Erythroblast (primary cell): ENCODE measurements at regions not wholly inside any gene's neighbourhood (a gene's known extent, or its start where the extent isn't known, plus 50 kb on each side); places are given as distances from the start of the nearest gene placed in this dataset.

Experiments used
- DNase-seq, 2 experiments: peaks; one replicate each; lab custom pipeline; 2025; lab: John Stamatoyannopoulos, UW
- GATA1 ChIP-seq: IDR thresholded peaks from 2 replicates; pipeline ENCODE4 v1.6.1; 2011; ENCODE audit warnings: low read depth, mild to moderate bottlenecking, control low read depth, low read length, moderate library complexity
- POLR2A ChIP-seq: IDR thresholded peaks from 2 replicates; pipeline ENCODE4 v1.6.1; 2011; ENCODE audit warnings: mild to moderate bottlenecking, low read length

DNA sequence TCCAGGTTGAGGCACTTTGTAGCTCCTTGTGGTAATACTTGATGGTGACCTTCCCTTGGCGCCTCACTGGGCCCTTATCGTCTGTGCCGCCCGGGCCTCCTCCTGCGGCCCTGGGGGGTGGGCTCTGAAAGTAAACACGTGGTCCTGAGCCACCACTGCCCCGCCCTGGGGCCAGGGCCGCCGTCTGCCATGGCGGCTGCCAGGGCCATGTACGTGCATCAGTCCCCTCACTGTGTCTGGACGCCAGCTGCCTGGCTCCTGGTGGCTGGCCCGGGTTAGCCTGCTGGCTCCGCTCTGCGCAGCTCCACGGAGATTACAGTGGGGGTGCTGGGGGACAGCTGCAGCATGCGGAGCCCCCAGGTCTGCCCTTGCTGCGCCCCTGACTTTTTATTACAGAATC lies 81.8 kb upstream of the CENPW start:
- TF ChIP-seq POLR2A (no peak), GATA1 (no peak)
- no peak for DNase-seq

DNA sequence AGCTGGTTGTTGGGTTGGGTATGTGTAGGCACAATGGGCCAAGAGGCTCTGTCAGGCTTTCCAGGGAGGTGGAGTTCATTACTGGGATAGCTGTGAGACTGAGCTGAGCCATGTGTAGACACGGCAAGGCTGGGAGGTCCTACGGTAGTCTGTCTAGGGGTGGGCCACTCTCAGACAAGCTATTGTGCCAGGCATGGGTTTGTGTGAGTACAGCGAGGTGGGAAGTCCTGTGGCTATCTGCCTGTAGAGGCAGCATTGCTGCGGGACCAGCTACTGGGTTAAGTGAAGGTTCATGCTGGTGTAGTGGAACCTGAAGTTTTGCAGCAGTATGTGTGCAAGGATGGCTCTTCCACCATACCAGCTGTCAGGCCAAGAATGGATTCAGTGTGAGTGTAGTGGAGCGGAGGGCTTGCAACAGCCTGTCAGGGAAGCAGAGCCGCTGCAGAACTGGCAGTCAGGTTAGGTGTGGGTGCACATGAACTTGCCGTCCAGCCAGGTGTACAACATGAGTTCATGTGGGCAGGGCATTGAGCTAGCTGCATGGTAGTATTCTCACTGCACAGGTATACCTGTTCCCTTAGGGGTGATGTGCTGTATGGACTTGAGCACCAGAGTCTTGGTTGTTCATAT lies 78.0 kb upstream of the CENPW start:
- TF ChIP-seq GATA1, result no peak
- no peak for TF ChIP-seq POLR2A
- DNase-seq, result no peak

DNA sequence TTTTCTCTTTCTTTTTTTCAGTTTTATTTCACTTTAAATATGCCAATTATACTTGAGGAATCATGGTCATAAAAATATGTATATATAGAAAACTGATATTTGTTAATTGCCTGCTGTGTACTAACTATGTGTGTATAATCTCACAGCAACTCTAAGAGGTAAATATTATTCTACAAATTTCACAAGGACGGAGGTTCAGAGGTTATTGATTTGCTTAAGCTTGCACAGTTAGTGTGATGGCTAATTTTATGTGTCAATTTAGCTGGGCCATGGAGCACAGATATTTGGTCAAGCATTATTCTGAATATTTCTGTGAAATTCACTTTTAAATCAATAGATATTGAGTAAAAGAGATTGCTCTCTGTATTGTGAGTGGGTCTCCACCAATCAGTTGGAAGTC lies 75.7 kb upstream of the CENPW start:
- DNase-seq, result no peak
- TF ChIP-seq POLR2A, result no peak
- TF ChIP-seq GATA1, result no peak

DNA sequence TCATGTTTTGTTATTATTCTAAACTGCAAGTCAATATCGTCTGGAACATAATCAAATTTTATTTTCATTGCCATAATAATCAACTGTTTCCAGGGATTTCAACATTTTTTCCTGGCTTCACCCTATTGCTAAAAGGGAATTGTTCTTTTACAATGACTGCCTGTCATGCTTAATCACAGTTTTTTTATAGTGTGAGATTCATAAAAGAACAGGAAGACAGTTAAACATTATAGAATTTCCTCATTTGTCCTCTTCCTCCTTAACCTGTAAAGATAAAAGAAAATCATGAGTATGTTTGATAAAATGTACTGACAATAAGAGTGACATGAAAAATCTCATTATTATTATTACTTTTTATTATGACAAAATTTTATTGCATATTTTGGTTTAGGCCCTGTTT lies 73.3 kb upstream of the CENPW start:
- TF ChIP-seq POLR2A, result no peak
- no peak for TF ChIP-seq GATA1
- no peak for DNase-seq

DNA sequence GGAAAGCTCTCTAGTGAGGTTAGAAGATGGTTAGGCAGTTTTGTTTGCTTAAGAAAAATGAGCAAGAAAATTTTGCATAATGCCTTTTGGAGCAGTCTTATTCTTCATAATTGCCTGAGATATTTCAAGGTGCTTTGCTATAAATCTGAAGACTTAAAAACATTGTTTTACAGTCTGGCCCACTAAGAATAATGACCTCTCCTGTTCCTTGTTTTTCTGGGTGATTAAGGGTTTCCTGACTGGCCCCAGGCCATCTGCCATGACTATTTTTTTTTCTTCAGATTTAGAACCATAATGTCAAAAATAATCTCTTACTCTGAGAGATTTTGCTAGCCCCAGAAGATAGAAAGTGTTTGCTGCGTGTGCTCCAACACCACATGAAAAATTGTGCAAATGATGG lies 72.3 kb upstream of the CENPW start:
- no peak for TF ChIP-seq POLR2A
- no peak for TF ChIP-seq GATA1
- no peak for DNase-seq

DNA sequence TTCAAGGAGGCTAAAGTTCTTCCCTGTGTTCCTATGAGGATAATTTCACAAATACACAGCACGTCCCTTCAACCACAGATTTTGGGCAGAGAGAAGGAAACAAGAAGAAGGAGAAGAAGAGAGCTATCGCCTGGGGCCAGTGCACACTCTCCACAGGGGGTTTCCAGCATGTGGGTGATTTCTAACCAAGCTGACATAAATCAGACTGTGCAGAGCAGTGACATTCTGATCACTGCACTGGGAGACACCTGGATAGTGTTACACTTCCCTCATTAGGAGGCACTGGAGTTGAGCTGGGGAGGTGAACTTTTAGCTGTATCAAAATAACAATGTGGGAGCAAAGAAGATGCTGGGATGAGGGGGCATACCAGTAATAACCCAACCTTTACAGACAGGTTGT lies 71.8 kb upstream of the CENPW start:
- no peak for DNase-seq
- no peak for TF ChIP-seq POLR2A
- TF ChIP-seq GATA1, result no peak

DNA sequence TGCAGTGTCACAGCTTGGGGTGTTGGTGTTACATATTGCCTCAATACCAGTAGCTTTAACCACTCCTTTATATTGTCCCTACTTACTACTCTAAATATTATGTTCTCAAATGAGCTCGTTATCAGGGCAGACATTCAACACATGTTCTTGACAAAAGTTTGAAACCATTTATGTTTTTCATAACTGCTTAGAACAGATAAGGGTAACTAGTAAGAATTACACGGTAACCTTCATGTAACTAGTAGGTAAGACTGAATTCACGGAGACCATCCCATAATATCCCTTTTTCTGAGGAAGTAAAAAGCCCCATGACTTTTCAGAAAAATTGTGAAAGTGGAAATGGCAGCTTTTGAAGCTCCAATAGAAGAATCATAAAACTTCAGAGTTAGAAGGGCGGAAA lies 59.6 kb upstream of the CENPW start:
- no peak for DNase-seq
- TF ChIP-seq GATA1, result no peak
- TF ChIP-seq POLR2A, result no peak

DNA sequence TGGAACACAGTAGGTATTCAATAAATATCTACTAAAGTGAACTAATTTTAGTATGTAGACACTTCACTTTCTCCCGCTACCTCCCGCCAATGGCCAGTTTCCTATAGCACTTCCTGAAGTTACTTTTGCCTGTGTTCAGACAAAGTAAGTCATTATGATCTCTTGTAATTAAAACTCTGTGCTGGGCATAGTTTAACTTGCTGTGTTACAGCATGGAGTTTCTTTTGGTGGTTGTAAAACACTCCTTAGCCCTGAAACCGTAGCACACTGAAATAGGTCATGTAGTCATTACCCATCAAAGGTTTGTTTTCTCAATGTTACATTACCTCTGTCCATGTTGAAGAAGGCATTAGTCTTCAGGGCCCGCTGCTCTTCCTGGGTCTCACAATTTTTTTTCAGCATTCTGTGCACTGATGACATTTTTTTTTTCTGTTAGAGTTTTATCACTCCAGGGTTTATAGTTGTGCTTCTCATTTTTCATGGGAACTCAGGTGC lies 54.0 kb upstream of the CENPW start:
- no peak for TF ChIP-seq POLR2A
- TF ChIP-seq GATA1, result no peak

More for the DNA sequence above, 54.0 kb upstream of the CENPW start:
- DNase-seq, result no peak
